HUES6 (cell line): ENCODE measurements at regions not wholly inside any gene's neighbourhood (a gene's known extent, or its start where the extent isn't known, plus 50 kb on each side); places are given as distances from the start of the nearest gene placed in this dataset.

Source experiments
- H3K27ac ChIP-seq: 2 replicates; pipeline ENCODE4 v1.7.0; 2013; ENCODE audit warnings: low read depth, mild to moderate bottlenecking, low read length, inconsistent platforms
- H3K27me3 ChIP-seq: 2 replicates; pipeline ENCODE4 v1.6.1; 2013; ENCODE audit warnings: low read length; ENCODE audit not compliant: control insufficient read depth, insufficient read depth
- H3K36me3 ChIP-seq: 2 replicates; pipeline ENCODE4 v1.6.1; 2013; ENCODE audit warnings: low read length; ENCODE audit not compliant: control insufficient read depth, insufficient read depth
- H3K4me1 ChIP-seq: 2 replicates; pipeline ENCODE4 v1.6.1; 2013; ENCODE audit warnings: low read length; ENCODE audit not compliant: control insufficient read depth, insufficient read depth
- H3K4me3 ChIP-seq: 2 replicates; pipeline ENCODE4 v1.5.1; 2013; ENCODE audit warnings: low read depth, low read length
- H3K9ac ChIP-seq: one replicate; pipeline ENCODE4 v1.6.1; 2013; ENCODE audit warnings: mild to moderate bottlenecking, low read length
- H3K9me3 ChIP-seq: 2 replicates; pipeline ENCODE4 v1.6.1; 2013; ENCODE audit warnings: low read depth, low read length; ENCODE audit not compliant: control insufficient read depth, insufficient read depth

GRCh38 chr15:48020166-48020565 is 100.6 kb upstream of the SLC24A5 start:
- Histone ChIP-seq H3K4me3 (no peak overlapping the region), H3K9me3 (no peaks in the 10 kb centered on the region), H3K9ac (no peak overlapping the region), H3K27ac (no peak overlapping the region), H3K27me3 (no peaks in the 10 kb centered on the region), H3K4me1 (no peaks in the 10 kb centered on the region), H3K36me3 (no peaks in the 10 kb centered on the region)

DNA sequence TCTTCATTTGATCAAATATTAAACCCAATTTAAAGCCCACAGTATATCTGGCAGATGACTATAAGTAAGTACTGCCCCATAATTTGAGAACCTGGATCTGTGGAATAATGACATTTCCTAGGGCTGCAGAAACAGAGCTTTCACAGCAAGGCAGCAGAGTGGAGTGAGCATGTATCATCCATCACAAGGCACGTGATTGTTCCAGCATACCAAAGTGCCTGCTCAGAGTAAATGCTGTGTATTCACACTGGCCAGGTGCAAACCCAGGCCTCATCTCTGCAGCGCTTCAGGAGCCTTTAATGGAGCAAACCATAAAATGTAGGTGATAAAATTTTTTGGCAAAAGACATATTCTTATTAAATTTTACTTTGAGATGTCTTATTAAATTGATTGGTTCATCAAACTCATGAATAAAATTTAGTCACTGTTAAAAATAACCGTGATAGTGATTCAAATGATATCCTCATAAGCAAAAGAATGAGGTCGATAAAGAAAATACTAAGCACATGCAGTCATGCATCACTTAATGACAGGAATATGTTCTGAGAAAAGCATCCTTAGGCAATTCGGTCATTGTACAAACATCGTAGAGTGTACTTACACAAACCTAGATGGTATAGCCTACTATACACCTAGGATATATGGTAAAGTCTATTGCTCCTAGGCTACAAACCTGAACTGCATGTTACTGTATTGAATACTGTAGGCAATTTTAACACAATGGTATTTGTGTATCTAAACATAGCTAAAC is 99.3 kb upstream of the SLC24A5 start:
- Histone ChIP-seq H3K27ac (no peak overlapping the region), H3K4me3 (no peak overlapping the region), H3K9ac (no peak overlapping the region), H3K27me3 (no peaks in the 10 kb centered on the region), H3K9me3 (no peaks in the 10 kb centered on the region), H3K36me3 (no peaks in the 10 kb centered on the region), H3K4me1 (no peaks in the 10 kb centered on the region)

GRCh38 chr15:48025118-48025517 is 95.7 kb upstream of the SLC24A5 start:
- Histone ChIP-seq H3K4me1 (no peaks in the 10 kb centered on the region), H3K9me3 (no peaks in the 10 kb centered on the region), H3K4me3 (no peak overlapping the region), H3K9ac (no peak overlapping the region), H3K27me3 (no peaks in the 10 kb centered on the region), H3K27ac (no peak overlapping the region), H3K36me3 (no peaks in the 10 kb centered on the region)

GRCh38 chr15:48028712-48029111 is 92.1 kb upstream of the SLC24A5 start:
- H3K27me3 ChIP-seq, result no peaks in the 10 kb centered on the region
- no peak overlapping the region for H3K27ac ChIP-seq
- H3K4me3 ChIP-seq, result no peak overlapping the region
- no peaks in the 10 kb centered on the region; the same call in 1 of the 2 replicates for H3K4me1 ChIP-seq
- no peak overlapping the region for H3K9ac ChIP-seq
- H3K36me3 ChIP-seq, result no peaks in the 10 kb centered on the region
- H3K9me3 ChIP-seq, result no peaks in the 10 kb centered on the region

DNA sequence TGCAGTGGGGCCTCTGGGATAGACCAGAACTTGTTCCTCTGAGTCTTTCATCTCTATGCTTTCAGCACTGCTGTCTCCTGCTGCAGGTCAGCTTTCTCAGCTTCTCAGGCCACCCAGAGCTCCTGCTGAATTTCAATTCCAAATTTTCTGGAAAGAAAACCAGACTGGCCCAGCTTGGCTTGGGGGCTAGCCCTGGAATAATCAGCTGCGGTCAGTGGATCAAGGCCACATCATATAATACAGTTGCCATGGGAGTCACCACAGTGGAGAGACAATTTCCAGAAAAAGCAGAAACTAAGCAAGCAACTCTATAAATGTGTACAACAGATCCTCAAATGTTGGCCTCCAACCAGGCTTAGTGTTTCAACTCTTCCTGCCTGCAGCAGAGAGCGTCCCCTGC is 91.1 kb upstream of the SLC24A5 start:
- H3K4me3 ChIP-seq, result no peak overlapping the region
- no peak overlapping the region for H3K27ac ChIP-seq
- no peak overlapping the region for H3K9ac ChIP-seq
- no peaks in the 10 kb centered on the region for H3K9me3 ChIP-seq
- H3K36me3 ChIP-seq, result no peaks in the 10 kb centered on the region
- no peaks in the 10 kb centered on the region for H3K27me3 ChIP-seq
- H3K4me1 ChIP-seq, result no peaks in the 10 kb centered on the region; the same call in 1 of the 2 replicates

DNA sequence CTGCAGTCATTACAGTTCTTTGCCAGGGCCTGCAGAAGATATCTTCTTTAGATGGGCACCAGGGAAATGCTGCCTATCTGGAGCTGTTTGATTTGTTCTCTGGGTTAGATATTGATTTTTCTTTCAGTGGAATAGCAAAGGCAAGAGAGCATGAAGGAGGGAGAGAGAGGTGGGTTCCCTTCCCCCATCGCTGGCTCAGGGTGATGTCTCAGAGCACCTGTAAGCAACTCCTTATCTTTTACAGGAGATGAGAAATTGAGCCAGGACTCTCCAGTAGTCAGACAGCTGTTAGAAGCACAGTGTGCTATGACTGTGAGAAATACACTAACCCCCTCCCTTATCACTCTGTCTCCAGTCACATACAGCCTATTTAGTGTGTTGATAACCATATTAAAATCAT is 89.3 kb upstream of the SLC24A5 start:
- Histone ChIP-seq H3K4me3 (no peak overlapping the region), H3K9me3 (no peaks in the 10 kb centered on the region), H3K27ac (no peak overlapping the region), H3K4me1 (no peaks in the 10 kb centered on the region; the same call in 1 of the 2 replicates), H3K9ac (no peak overlapping the region), H3K36me3 (no peaks in the 10 kb centered on the region), H3K27me3 (no peaks in the 10 kb centered on the region)

GRCh38 chr15:48031973-48032372 is 88.8 kb upstream of the SLC24A5 start:
- no peak overlapping the region for H3K27ac ChIP-seq
- H3K9ac ChIP-seq, result no peak overlapping the region
- no peaks in the 10 kb centered on the region for H3K27me3 ChIP-seq
- H3K36me3 ChIP-seq, result no peaks in the 10 kb centered on the region
- H3K4me1 ChIP-seq, result no peaks in the 10 kb centered on the region; the same call in 1 of the 2 replicates
- no peaks in the 10 kb centered on the region for H3K9me3 ChIP-seq
- H3K4me3 ChIP-seq, result no peak overlapping the region

DNA sequence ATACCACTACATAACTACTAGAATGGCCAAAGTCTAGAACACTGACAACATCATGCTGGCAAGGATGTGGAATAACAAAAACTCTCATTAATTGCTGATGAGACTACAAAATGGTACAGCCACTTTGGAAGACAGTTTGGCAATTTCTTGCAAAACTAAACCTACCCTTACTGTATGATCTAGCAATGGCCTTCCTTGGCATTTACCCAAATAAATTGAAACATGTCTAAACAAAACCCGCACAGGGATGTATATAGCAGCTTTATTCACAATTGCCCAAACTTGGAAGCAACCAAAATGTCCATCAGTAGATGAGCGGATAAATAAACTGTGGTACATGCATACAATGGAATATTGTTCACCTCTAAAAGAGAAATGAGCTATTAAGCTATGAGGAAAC is 87.9 kb upstream of the SLC24A5 start:
- H3K4me1 ChIP-seq, result no peaks in the 10 kb centered on the region; the same call in 1 of the 2 replicates
- H3K4me3 ChIP-seq, result no peak overlapping the region
- H3K9ac ChIP-seq, result no peak overlapping the region
- H3K36me3 ChIP-seq, result no peaks in the 10 kb centered on the region
- H3K27ac ChIP-seq, result no peak overlapping the region
- no peaks in the 10 kb centered on the region for H3K27me3 ChIP-seq
- H3K9me3 ChIP-seq, result no peaks in the 10 kb centered on the region

- no peak overlapping the region for H3K4me3 ChIP-seq
- H3K27me3 ChIP-seq, result no peaks in the 10 kb centered on the region
- no peaks in the 10 kb centered on the region for H3K36me3 ChIP-seq
- H3K9ac ChIP-seq, result no peak overlapping the region
- H3K4me1 ChIP-seq, result peaks cover 6% of the 10 kb centered on the region; the same call in 1 of the 2 replicates
- H3K9me3 ChIP-seq, result no peaks in the 10 kb centered on the region
- no peak overlapping the region for H3K27ac ChIP-seq
These were observed 82.6 kb upstream of the SLC24A5 start for GRCh38 chr15:48038221-48038620.

- Histone ChIP-seq H3K4me3 (no peak overlapping the region), H3K36me3 (no peaks in the 10 kb centered on the region), H3K4me1 (peaks cover 6% of the 10 kb centered on the region; the same call in 1 of the 2 replicates), H3K9ac (no peak overlapping the region), H3K27me3 (no peaks in the 10 kb centered on the region), H3K27ac (no peak overlapping the region), H3K9me3 (no peaks in the 10 kb centered on the region)
These were observed 80.5 kb upstream of the SLC24A5 start for GRCh38 chr15:48040166-48040817.

GRCh38 chr15:48041454-48041853 is 79.3 kb upstream of the SLC24A5 start:
- Histone ChIP-seq H3K36me3 (no peaks in the 10 kb centered on the region), H3K9ac (no peak overlapping the region), H3K4me3 (no peak overlapping the region), H3K4me1 (peaks cover 10% of the 10 kb centered on the region), H3K27me3 (no peaks in the 10 kb centered on the region), H3K27ac (no peak overlapping the region), H3K9me3 (no peaks in the 10 kb centered on the region; the same call in 1 of the 2 replicates)
